Liver (tissue), 3 donors: ENCODE measurements at regions not wholly inside any gene's neighbourhood (a gene's known extent, or its start where the extent isn't known, plus 50 kb on each side); places are given as distances from the start of the nearest gene placed in this dataset.

ENCODE experiments used
- ATF3 ChIP-seq: IDR thresholded peaks from 2 replicates; pipeline ENCODE4 v1.6.1; 2016; ENCODE audit warnings: antibody characterized with exemption
- CTCF ChIP-seq: fragments of 150-350 bp; IDR thresholded peaks from 2 replicates; pipeline ENCODE4 v1.5.1; 2017; ENCODE audit warnings: improper control_type of control experiment, low read depth, low read length; ENCODE audit not compliant: missing input control
- EGR1 ChIP-seq, 2 donors: IDR thresholded peaks; 2 replicates each; pipeline ENCODE4 v1.6.1; 2016 to 2018; ENCODE audit warnings: antibody characterized with exemption in 2 of 2, low read depth in 2 of 2
- FOXA1 ChIP-seq: IDR thresholded peaks from 2 replicates; pipeline ENCODE4 v1.6.1; 2016; ENCODE audit warnings: antibody characterized with exemption
- GABPA ChIP-seq, 2 donors: IDR thresholded peaks in 1 of 2; conservative IDR thresholded peaks in 1 of 2; 2 replicates each; pipeline ENCODE4 v1.6.1; 2016; ENCODE audit warnings: antibody characterized with exemption in 2 of 2, mild to moderate bottlenecking in 1 of 2, moderate library complexity in 1 of 2
- HNF4A ChIP-seq, 2 donors: conservative IDR thresholded peaks; 2 replicates each; pipeline ENCODE4 v1.6.1; 2016; ENCODE audit warnings: antibody characterized with exemption in 2 of 2, mild to moderate bottlenecking in 2 of 2
- JUND ChIP-seq, 2 donors: IDR thresholded peaks; 2 replicates each; pipeline ENCODE4 v1.6.1; 2016; ENCODE audit warnings: antibody characterized with exemption in 2 of 2
- MAX ChIP-seq: IDR thresholded peaks from 2 replicates; pipeline ENCODE4 v1.6.1; 2016; ENCODE audit warnings: antibody characterized with exemption
- NR2F2 ChIP-seq: IDR thresholded peaks from 2 replicates; pipeline ENCODE4 v1.6.1; 2016; ENCODE audit warnings: antibody characterized with exemption
- RAD21 ChIP-seq, 2 donors: IDR thresholded peaks; 2 replicates each; pipeline ENCODE4 v1.6.1; 2016; ENCODE audit warnings: antibody characterized with exemption in 2 of 2, mild to moderate bottlenecking in 2 of 2
- REST ChIP-seq: IDR thresholded peaks from 2 replicates; pipeline ENCODE4 v1.6.1; 2016; ENCODE audit warnings: antibody characterized with exemption, mild to moderate bottlenecking
- SP1 ChIP-seq: IDR thresholded peaks from 2 replicates; pipeline ENCODE4 v1.6.1; 2018; ENCODE audit warnings: antibody characterized with exemption, mild to moderate bottlenecking
- YY1 ChIP-seq: IDR thresholded peaks from 2 replicates; pipeline ENCODE4 v1.6.1; 2016; ENCODE audit warnings: antibody characterized with exemption, mild to moderate bottlenecking
- ZBTB33 ChIP-seq: IDR thresholded peaks from 2 replicates; pipeline ENCODE4 v1.6.1; 2016; ENCODE audit warnings: antibody characterized with exemption
- donor health status: healthy.
- donor health status: healthy.

- no peak for TF ChIP-seq CTCF
- no peak for TF ChIP-seq ZBTB33
- TF ChIP-seq EGR1 (IDR thresholded peaks at IDR 0.05; ENCODE audit: low read depth in 2 of 2) = no peak
- TF ChIP-seq MAX = no peak
- no peak for TF ChIP-seq GABPA (IDR thresholded peaks at IDR 0.05 in 1 of 2, conservative IDR thresholded peaks at IDR 0.05 in 1 of 2)
- no peak for TF ChIP-seq RAD21 (IDR thresholded peaks at IDR 0.05)
- no peak for TF ChIP-seq REST
- TF ChIP-seq SP1 = no peak
- TF ChIP-seq FOXA1 = no peak
- no peak for TF ChIP-seq JUND (IDR thresholded peaks at IDR 0.05)
- no peak for TF ChIP-seq YY1
- no peak for TF ChIP-seq ATF3
- no peak for TF ChIP-seq NR2F2
- TF ChIP-seq HNF4A (conservative IDR thresholded peaks at IDR 0.05) = no peak
Observed at GRCh38 chr17:65305116-65305515, 167.9 kb downstream of the RGS9 start.
